Dermis blood vessel endothelial cell (primary cell): ENCODE measurements at regions not wholly inside any gene's neighbourhood (a gene's known extent, or its start where the extent isn't known, plus 50 kb on each side); places are given as distances from the start of the nearest gene placed in this dataset.

Experiments
- DNase-seq: peaks from one replicate; pipeline ENCODE4 v3.0.0; 2010

DNA sequence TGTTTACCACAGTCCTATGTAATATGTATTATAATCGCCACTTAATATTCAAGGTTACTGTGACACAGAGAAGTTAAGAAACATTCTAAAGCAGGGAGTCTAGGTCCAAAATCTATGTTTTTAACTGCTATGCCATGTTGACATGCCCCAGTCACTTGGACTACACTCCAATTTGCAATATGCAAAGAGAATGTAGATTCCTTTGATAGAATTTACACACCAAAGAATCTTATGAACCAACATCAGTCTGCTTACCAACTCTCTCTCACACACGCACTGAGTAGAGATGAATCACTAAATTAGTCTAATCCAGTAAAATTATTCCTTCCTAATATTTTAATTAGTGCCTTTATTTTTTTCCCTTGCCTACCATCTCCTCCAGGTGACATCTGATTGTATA lies 266.2 kb downstream of the OLFM3 start:
- no peak for DNase-seq

DNA sequence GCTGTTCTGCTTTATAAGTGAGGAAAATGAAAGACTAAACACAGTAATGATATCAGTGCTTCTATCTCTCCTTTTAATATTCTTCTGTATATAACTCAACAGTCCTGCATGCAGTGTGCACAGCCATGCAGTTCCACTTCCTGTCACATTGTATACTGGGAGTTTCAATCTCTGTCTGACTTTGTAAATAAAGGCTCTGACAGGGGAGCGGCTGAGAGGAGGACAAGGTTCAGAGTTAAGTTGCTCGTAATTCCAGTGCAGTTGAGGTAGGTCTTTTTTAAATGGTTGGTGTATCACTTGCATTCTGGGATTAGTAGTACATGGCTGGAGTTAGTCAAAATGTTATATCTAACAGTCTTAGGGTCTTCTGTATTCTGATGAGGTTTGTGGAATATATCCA lies 264.5 kb downstream of the OLFM3 start:
- DNase-seq = no peak

GRCh38 chr1:101733340-101733739 lies 263.4 kb downstream of the OLFM3 start:
- no peak for DNase-seq

GRCh38 chr1:101738475-101738874 lies 258.3 kb downstream of the OLFM3 start:
- peak; percentile 59 for DNase-seq

GRCh38 chr1:101739146-101739545 lies 257.6 kb downstream of the OLFM3 start:
- DNase-seq = no peak

DNA sequence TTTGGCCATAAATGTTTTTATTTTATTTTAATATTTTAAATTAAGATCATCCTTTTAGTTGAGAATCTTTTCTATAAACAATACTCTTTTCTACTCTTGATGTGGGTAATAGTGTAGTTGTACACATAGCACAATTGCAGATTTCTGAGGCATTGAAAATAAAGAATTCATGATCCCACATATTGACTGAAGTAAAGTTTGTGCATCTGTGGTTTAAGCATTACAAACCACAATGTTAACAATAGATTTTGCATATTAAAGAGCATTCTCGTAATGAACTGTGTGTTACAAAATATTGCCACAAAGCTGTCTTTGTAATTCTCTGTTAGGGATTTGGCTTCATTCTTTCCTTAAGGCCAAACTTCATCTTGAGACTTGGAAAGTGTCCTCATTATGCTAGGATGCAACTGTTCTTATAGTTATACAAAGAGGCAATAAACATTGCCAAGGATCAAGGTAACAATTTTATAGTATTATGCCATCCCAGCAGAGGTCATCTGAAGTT lies 256.8 kb downstream of the OLFM3 start:
- no peak for DNase-seq

DNA sequence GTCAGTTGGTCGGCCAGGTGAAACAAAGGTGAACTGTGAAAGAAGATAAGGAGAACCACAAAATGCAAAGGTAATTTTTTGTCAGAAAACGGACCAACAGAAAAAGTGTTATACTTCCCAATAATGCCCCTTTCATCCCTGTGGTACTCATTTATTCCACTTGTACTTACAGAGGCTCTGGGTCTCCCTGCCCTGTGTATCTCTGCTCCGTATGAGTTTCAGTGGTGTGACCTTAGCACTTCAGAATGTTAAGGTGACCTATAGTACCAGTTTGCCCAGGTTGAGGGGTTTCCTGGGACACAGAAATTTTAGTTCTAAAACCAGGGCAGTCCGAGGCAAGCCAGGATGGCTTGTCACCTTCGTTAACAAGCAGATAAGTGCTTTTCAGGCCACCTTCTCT lies 254.8 kb downstream of the OLFM3 start:
- DNase-seq = no peak

DNA sequence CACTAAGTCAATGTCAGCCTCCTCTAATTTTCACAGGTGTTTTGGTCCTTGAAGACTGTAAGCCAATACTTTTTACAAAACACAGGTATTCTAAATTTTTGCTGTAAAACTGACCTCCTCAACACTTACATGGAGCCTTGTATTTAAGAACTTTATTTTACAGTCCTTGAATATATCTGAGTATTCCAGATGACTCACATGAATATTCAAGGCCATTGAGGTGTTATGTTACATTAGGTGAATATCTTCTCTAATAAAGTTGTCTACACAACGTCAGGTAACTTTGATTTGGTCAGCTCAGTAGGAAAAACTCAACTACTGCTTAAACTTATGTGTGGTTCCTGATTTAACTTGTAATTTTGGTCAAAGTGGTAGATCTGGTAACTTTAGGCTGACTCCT lies 254.2 kb downstream of the OLFM3 start:
- no peak for DNase-seq

DNA sequence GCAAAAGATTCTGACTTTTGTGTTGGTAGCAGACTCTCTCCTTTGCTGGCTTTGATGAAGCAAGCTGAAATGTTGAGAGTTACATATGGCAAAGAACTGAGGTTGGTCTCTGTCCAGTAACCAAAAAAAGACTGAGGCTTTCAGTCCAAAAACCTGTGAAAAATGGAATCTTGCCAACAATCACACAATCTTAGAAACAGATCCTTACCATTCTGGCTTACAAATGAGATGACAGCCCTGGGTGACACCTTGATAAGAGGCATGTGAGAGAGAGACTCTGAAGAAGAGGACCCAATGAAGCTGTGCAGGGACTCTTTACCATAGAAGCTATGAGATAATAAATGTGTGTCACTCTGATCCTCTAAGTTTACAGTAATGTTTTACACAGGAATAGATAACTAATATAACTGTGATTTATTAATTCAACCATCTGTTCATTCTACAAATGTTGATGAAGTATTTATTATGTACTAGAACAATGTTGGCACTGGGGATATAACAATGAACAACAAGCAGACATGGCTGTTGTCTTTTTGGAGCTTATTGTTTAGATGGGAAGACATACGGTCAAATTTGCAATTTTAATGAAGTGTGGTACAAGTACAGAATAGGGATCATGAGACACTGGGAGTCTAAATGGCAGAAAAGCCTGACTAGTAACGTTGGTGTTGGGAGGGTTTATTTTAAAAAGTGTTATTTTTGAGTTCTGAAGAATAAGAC lies 251.0 kb downstream of the OLFM3 start:
- DNase-seq = no peak

DNA sequence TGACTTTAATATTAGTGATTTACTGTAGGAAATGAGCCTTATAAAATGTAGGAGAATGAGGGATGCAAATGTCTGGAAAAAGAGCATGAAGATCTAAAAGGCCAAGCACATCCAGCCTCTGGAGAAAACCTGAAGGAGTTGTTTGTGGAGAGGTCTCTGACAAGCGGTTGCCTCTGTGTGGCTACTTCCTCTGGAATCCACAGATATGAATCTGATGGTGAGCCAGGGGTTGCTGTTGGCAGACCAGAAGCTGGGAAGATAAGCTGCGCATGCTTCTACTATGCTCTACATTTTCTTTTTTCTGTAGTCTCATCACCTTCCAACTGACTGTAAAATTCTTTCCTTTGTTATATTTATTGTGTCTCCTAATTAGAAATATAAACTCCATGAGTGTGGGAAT lies 248.6 kb downstream of the OLFM3 start:
- DNase-seq = no peak
